B cell (primary cell): ENCODE measurements at regions not wholly inside any gene's neighbourhood (a gene's known extent, or its start where the extent isn't known, plus 50 kb on each side); places are given as distances from the start of the nearest gene placed in this dataset.

ENCODE experiments used
- ATAC-seq: fragments of 200-7000 bp; cut with Tn5 transposase; one replicate; pipeline ENCODE4 v1.10.0; 2021; ENCODE audit warnings: low read depth, mild to moderate bottlenecking, moderate number of reproducible peaks, moderate library complexity
- CTCF ChIA-PET: fragments of 350-600 bp; sonication (Branson Sonifier 250); formaldehyde crosslinking; loops from one replicate; lab custom pipeline; 2021; ENCODE audit warnings: antibody characterized with exemption, inconsistent platforms; lab: Charles Lee
- POLR2A ChIA-PET: fragments of 350-600 bp; sonication (Branson Sonifier 250); formaldehyde crosslinking; loops from one replicate; lab custom pipeline; 2021; ENCODE audit warnings: antibody characterized with exemption; lab: Charles Lee
- DNase-seq: peaks from one replicate; pipeline ENCODE4 v3.0.0; 2013
- H2AFZ ChIP-seq: 2 replicates; pipeline ENCODE4 v1.6.1; 2012; ENCODE audit warnings: mild to moderate bottlenecking, low read depth, low read length; ENCODE audit not compliant: insufficient read depth, poor library complexity, severe bottlenecking
- H3K27ac ChIP-seq, 2 donors: 1 replicate in 1 of 2; 2 replicates in 1 of 2; pipeline ENCODE4 v1.5.1; 2012 to 2013; ENCODE audit warnings: low read length in 2 of 2, mild to moderate bottlenecking in 2 of 2, moderate library complexity in 1 of 2
- H3K27me3 ChIP-seq, 4 experiments: fragments of 200-600 bp in 1 of 4; sonication (generic) in 1 of 4; replicated peaks in 1 of 4; 1 replicate in 2 of 4; 2 replicates in 2 of 4; pipeline versions ENCODE4 v1.6.1 to v1.7.0; 2013 to 2016; ENCODE audit warnings: low read length in 3 of 4, mild to moderate bottlenecking in 2 of 4, mixed read lengths in 1 of 4, moderate library complexity in 1 of 4; ENCODE audit not compliant: insufficient read depth in 4 of 4, control insufficient read depth in 3 of 4; ENCODE audit errors: control extremely low read depth in 1 of 4
- H3K36me3 ChIP-seq, 2 experiments: replicated peaks in 1 of 2; 1 replicate in 1 of 2; 2 replicates in 1 of 2; pipeline versions ENCODE4 v1.6.1 to v1.7.1; 2013; ENCODE audit warnings: low read length in 1 of 2; ENCODE audit not compliant: insufficient read depth in 2 of 2, control insufficient read depth in 1 of 2; ENCODE audit errors: control extremely low read depth in 1 of 2, extremely low read depth in 1 of 2
- H3K4me1 ChIP-seq, 2 donors: fragments of 200-600 bp in 1 of 2; sonication (generic) in 1 of 2; 1 replicate in 1 of 2; 2 replicates in 1 of 2; pipeline versions ENCODE4 v1.5.1 to v1.6.1; 2013 to 2017; ENCODE audit warnings: low read length in 2 of 2; ENCODE audit not compliant: control insufficient read depth in 2 of 2, insufficient read depth in 2 of 2
- H3K4me2 ChIP-seq: replicated peaks from 2 replicates; pipeline ENCODE3; 2012; ENCODE audit warnings: mild to moderate bottlenecking, low read depth, low read length; ENCODE audit not compliant: poor library complexity, severe bottlenecking
- H3K4me3 ChIP-seq, 5 experiments: fragments of 200-600 bp in 1 of 5; sonication (generic) in 1 of 5; 1 replicate in 3 of 5; 2 replicates in 2 of 5; pipeline versions ENCODE4 v1.5.1 to v1.7.0; 2011 to 2016; ENCODE audit warnings: low read length in 4 of 5, mild to moderate bottlenecking in 4 of 5, low read depth in 2 of 5, control low read depth in 1 of 5, moderate library complexity in 1 of 5; ENCODE audit not compliant: insufficient read depth in 1 of 5; ENCODE audit errors: control extremely low read depth in 1 of 5, extremely low read depth in 1 of 5
- H3K79me2 ChIP-seq: fragments of 200-600 bp; sonication (generic); one replicate; pipeline ENCODE4 v1.6.0; 2016; ENCODE audit warnings: low read length; ENCODE audit not compliant: control insufficient read depth, insufficient read depth
- H3K9ac ChIP-seq: fragments of 200-600 bp; sonication (generic); 2 replicates; pipeline ENCODE4 v1.6.1; 2017; ENCODE audit warnings: mild to moderate bottlenecking, low read length, moderate library complexity
- H3K9me3 ChIP-seq, 3 donors: one replicate each; pipeline versions ENCODE4 v1.6.1 to v1.7.1; 2013; ENCODE audit warnings: low read length in 2 of 3; ENCODE audit not compliant: control insufficient read depth in 2 of 3, insufficient read depth in 1 of 3; ENCODE audit errors: control extremely low read depth in 1 of 3
- H4K20me1 ChIP-seq: 2 replicates; pipeline ENCODE4 v1.6.0; 2012; ENCODE audit warnings: mild to moderate bottlenecking, low read length; ENCODE audit not compliant: insufficient read depth, control insufficient read depth, poor library complexity, severe bottlenecking
- H3K27ac Mint-ChIP-seq: one replicate; pipeline ENCODE4 v1.8.0; 2021; ENCODE audit warnings: mixed read lengths
- H3K27me3 Mint-ChIP-seq: one replicate; pipeline ENCODE4 v1.8.0; 2021; ENCODE audit warnings: mixed read lengths
- H3K4me1 Mint-ChIP-seq: one replicate; pipeline ENCODE4 v1.8.0; 2021; ENCODE audit warnings: mixed read lengths
- H3K4me3 Mint-ChIP-seq: one replicate; pipeline ENCODE4 v1.8.0; 2021; ENCODE audit warnings: mixed read lengths
- H3K9me3 Mint-ChIP-seq: one replicate; pipeline ENCODE4 v1.8.0; 2022; ENCODE audit warnings: mixed read lengths; ENCODE audit not compliant: insufficient read depth
- EZH2 ChIP-seq: IDR thresholded peaks from 2 replicates; pipeline ENCODE4 v1.6.1; 2012; ENCODE audit warnings: borderline replicate concordance, low read depth, mild to moderate bottlenecking, moderate library complexity, low read length; ENCODE audit not compliant: insufficient read depth, poor library complexity, severe bottlenecking
- WGBS: methylation state at CpG from one replicate; pipeline ENCODE4 v1.1.5; 2013; ENCODE audit warnings: missing lambda C conversion rate; ENCODE audit not compliant: insufficient coverage; 5-methylcytosine and 5-hydroxymethylcytosine counted together
- intact Hi-C: fragments of 100-400 bp; cut with micrococcal nuclease; formaldehyde crosslinking; loops from one replicate; pipeline ENCODE4 v1.10.0; 2022
- TF ChIP-seq, protein P1 (sequence below): fragments of 200-600 bp; IDR thresholded peaks from one replicate; pipeline ENCODE4 v1.8.0; 2022; ENCODE audit warnings: antibody characterized with exemption, mild to moderate bottlenecking

DNA sequence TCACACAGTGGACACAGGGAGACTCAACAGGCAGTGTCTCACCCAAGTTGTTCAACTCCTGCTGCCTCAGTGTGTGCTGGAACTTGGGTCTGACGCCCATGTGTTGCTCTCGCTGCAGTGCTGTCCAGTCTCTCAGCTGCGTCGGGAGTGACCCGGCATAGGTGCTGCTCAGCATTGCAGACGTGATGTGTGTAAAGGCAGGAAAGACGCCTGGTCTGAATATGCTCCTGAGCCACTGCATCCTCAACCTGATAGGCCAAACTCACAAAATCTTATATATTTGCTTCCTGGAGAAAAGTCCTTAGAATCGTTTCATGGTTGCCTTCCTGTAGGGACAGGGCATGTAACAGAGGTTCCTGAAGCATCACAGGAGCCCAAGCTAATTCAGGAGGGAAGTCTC is 152.9 kb downstream of the INSIG2 start:
- Histone ChIP-seq H3K36me3 (no peaks in the 10 kb centered on the region), H3K4me1 (no peaks in the 10 kb centered on the region), H3K27ac (no peak overlapping the region), H4K20me1 (no peaks in the 10 kb centered on the region), H3K4me3 (no peak overlapping the region), H2AFZ (no peak overlapping the region), H3K27me3 (peaks cover 0 to 20% (median 7%) of the 10 kb centered on the region in 4 experiments), H3K4me2 (no peak overlapping the region), H3K79me2 (no peaks in the 10 kb centered on the region), H3K9me3 (no peaks in the 10 kb centered on the region), H3K9ac (no peak overlapping the region)
- Mint-ChIP-seq H3K4me1 (no peaks in the 10 kb centered on the region), H3K27ac (no peak overlapping the region), H3K9me3 (no peaks in the 10 kb centered on the region), H3K4me3 (no peak overlapping the region), H3K27me3 (peaks cover 61% of the 10 kb centered on the region)
- CTCF ChIA-PET = no interaction called here
- WGBS = 87% methylated on average over 6 of the region's 8 CpGs
- intact Hi-C loops = no loop called here
- ATAC-seq = no peak
- POLR2A ChIA-PET = no interaction called here
- TF ChIP-seq, protein P1, sequence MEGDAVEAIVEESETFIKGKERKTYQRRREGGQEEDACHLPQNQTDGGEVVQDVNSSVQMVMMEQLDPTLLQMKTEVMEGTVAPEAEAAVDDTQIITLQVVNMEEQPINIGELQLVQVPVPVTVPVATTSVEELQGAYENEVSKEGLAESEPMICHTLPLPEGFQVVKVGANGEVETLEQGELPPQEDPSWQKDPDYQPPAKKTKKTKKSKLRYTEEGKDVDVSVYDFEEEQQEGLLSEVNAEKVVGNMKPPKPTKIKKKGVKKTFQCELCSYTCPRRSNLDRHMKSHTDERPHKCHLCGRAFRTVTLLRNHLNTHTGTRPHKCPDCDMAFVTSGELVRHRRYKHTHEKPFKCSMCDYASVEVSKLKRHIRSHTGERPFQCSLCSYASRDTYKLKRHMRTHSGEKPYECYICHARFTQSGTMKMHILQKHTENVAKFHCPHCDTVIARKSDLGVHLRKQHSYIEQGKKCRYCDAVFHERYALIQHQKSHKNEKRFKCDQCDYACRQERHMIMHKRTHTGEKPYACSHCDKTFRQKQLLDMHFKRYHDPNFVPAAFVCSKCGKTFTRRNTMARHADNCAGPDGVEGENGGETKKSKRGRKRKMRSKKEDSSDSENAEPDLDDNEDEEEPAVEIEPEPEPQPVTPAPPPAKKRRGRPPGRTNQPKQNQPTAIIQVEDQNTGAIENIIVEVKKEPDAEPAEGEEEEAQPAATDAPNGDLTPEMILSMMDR = no peak
- TF ChIP-seq EZH2 = no peak
- DNase-seq = no peak

DNA sequence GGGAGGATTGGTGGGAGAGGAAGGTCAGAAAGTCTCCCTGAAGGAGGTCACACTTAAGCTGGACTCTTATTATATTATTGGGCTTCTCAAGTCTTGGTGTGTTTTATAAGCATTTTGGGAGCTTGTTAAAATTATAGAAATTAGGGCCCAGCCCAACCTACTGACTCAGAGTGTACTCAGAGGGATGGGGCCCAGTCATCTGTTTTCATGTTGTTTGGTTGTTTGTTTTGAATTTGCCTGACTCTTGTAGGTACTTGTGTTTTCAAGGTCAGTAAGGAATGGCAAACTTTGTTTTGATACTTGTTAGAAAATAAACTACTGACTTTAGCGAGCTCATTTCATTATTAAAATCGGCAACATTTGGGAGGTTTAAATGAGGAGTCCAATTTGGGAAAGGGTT is 152.0 kb downstream of the INSIG2 start:
- Histone ChIP-seq H3K9me3 (no peaks in the 10 kb centered on the region), H2AFZ (no peak overlapping the region), H3K4me2 (no peak overlapping the region), H3K27ac (no peak overlapping the region), H3K4me3 (no peak overlapping the region), H3K36me3 (no peaks in the 10 kb centered on the region), H3K27me3 (peaks cover 0 to 28% (median 7%) of the 10 kb centered on the region in 4 experiments), H3K4me1 (no peaks in the 10 kb centered on the region), H3K79me2 (no peaks in the 10 kb centered on the region), H4K20me1 (no peaks in the 10 kb centered on the region), H3K9ac (no peak overlapping the region)
- TF ChIP-seq, protein P1 = no peak
- TF ChIP-seq EZH2 = no peak
- Mint-ChIP-seq H3K4me1 (no peaks in the 10 kb centered on the region), H3K4me3 (no peak overlapping the region), H3K27me3 (peaks cover 62% of the 10 kb centered on the region), H3K27ac (no peak overlapping the region), H3K9me3 (no peaks in the 10 kb centered on the region)
- no peak for ATAC-seq
- WGBS = 100% methylated on average over 2 of the region's 2 CpGs
- CTCF ChIA-PET = no interaction called here
- intact Hi-C loops = no loop called here
- DNase-seq = no peak
- POLR2A ChIA-PET = no interaction called here
